OCI-LY3 (cell line): ENCODE measurements at regions not wholly inside any gene's neighbourhood (a gene's known extent, or its start where the extent isn't known, plus 50 kb on each side); places are given as distances from the start of the nearest gene placed in this dataset.

Experiments used
- H2AFZ ChIP-seq: fragments of 200-600, 300-600 bp; shearing (Covaris generic); 2 replicates; pipeline ENCODE4 v1.6.0; 2014; ENCODE audit warnings: antibody characterized with exemption, low read depth, low read length
- H3K27ac ChIP-seq: fragments of 200-600, 300-600 bp; sonication (generic); 2 replicates; pipeline ENCODE4 v1.5.1; 2014; ENCODE audit warnings: mild to moderate bottlenecking, low read length, moderate library complexity, mixed read lengths
- H3K27me3 ChIP-seq: fragments of 200-600, 300-600 bp; sonication (generic); 2 replicates; pipeline ENCODE4 v1.6.1; 2014; ENCODE audit warnings: low read depth, low read length, mixed read lengths
- H3K36me3 ChIP-seq: fragments of 200-600, 300-600 bp; sonication (generic); replicated peaks from 2 replicates; pipeline ENCODE3; 2014; ENCODE audit warnings: low read depth, low read length, mixed read lengths
- H3K4me1 ChIP-seq: fragments of 300-600, 200-600 bp; sonication (generic); 2 replicates; pipeline ENCODE4 v1.6.1; 2014; ENCODE audit warnings: low read length, mixed read lengths
- H3K4me2 ChIP-seq: fragments of 200-600, 300-600 bp; sonication (generic); 2 replicates; pipeline ENCODE4 v1.6.1; 2014; ENCODE audit warnings: low read length, mixed read lengths
- H3K4me3 ChIP-seq: fragments of 300-600, 200-600 bp; sonication (generic); 2 replicates; pipeline ENCODE4 v1.5.1; 2014; ENCODE audit warnings: antibody characterized with exemption, mild to moderate bottlenecking, low read length, moderate library complexity
- H3K79me2 ChIP-seq: fragments of 300-600, 200-600 bp; shearing (Covaris generic); 2 replicates; pipeline ENCODE4 v1.6.1; 2014; ENCODE audit warnings: mild to moderate bottlenecking, low read length, mixed read lengths
- H3K9ac ChIP-seq: fragments of 300-600, 200-600 bp; shearing (Covaris generic); 2 replicates; pipeline ENCODE4 v1.6.0; 2014; ENCODE audit warnings: mild to moderate bottlenecking, low read length, moderate library complexity
- H3K9me3 ChIP-seq: fragments of 200-600, 300-600 bp; shearing (Covaris generic); 2 replicates; pipeline ENCODE4 v1.6.1; 2014; ENCODE audit warnings: low read length, mixed read lengths; ENCODE audit not compliant: insufficient read depth
- H4K20me1 ChIP-seq: fragments of 200-600, 300-600 bp; sonication (generic); 2 replicates; pipeline ENCODE4 v1.6.1; 2016; ENCODE audit warnings: low read length, mixed read lengths; ENCODE audit not compliant: insufficient read depth
- CTCF ChIP-seq: fragments of 200-600, 300-600 bp; sonication (generic); IDR thresholded peaks from 2 replicates; pipeline ENCODE4 v1.5.1; 2014; ENCODE audit warnings: antibody characterized with exemption, low read length, low read depth
- EZH2phosphoT487 ChIP-seq: fragments of 200-600 bp; shearing (Covaris generic); IDR thresholded peaks from 2 replicates; pipeline ENCODE4 v1.6.1; 2018; ENCODE audit warnings: antibody characterized with exemption, mixed run types, low read depth

GRCh38 chr14:25602106-25602505 is 552.2 kb upstream of the STXBP6 start:
- Histone ChIP-seq H4K20me1 (no peaks in the 10 kb centered on the region), H3K27me3 (no peaks in the 10 kb centered on the region), H2AFZ (no peak overlapping the region), H3K4me1 (no peaks in the 10 kb centered on the region), H3K27ac (no peak overlapping the region), H3K4me3 (no peak overlapping the region), H3K36me3 (no peaks in the 10 kb centered on the region), H3K79me2 (no peaks in the 10 kb centered on the region), H3K9me3 (no peaks in the 10 kb centered on the region), H3K9ac (no peak overlapping the region), H3K4me2 (no peak overlapping the region)
- TF ChIP-seq EZH2phosphoT487 (no peak), CTCF (no peak)

DNA sequence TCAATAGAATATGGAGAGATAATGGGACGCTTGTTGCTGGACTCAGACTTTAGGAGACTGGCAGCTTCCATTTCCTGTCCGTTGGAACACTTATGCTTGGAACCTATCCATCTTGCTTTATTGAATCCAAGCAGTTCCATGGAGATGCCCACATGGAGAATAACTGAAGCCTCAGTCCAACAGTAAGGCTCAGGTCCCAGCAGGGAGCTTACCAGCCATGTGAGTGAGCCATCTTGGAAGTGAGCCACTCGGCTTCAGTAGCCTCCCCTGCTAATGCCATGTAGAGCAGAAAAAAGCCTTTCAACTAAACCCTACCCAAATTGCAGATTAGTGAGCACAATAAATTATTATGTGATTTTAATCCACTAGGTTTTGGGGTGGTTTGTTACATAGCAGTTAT is 538.8 kb upstream of the STXBP6 start:
- Histone ChIP-seq H3K27ac (no peak overlapping the region), H3K79me2 (no peaks in the 10 kb centered on the region), H3K9ac (no peak overlapping the region), H3K4me1 (no peaks in the 10 kb centered on the region), H3K27me3 (no peaks in the 10 kb centered on the region), H3K9me3 (no peaks in the 10 kb centered on the region), H3K4me2 (no peak overlapping the region), H3K4me3 (no peak overlapping the region), H2AFZ (no peak overlapping the region), H4K20me1 (no peaks in the 10 kb centered on the region), H3K36me3 (no peaks in the 10 kb centered on the region)
- TF ChIP-seq EZH2phosphoT487 (no peak), CTCF (no peak)

DNA sequence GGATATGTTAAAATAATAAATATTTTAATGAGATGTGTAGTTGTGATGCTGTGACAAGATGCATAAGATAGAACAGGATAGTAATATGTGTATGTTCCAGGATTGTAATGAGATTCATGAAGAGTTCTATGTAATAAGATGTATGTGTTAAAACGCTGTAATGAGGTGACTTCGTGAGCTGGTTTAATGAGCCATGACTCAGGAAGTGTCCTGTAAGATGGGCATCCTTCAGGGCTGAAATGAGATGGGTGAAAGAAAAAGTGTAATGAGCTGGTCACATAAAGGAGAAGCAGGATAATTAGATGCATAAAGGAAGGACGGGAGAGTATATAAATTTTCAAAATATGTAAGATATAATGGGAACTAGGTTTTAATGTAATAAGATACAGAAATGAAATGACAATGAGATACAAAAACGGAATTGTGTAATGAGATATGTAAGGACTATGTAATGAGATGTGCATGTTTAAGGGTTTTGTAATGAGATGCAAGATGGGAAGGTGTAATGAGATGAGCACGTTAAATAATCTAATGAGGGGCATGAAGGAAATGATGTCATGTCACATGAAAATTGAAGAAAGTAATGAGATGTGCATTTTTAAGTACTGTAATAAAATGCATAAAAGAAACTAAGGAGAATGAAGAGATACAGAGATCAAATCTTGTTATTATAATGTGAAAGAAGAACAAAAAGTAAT is 524.8 kb upstream of the STXBP6 start:
- TF ChIP-seq CTCF (no peak), EZH2phosphoT487 (no peak)
- no peak overlapping the region for H3K4me3 ChIP-seq
- no peak overlapping the region for H3K27ac ChIP-seq
- H3K36me3 ChIP-seq, result no peaks in the 10 kb centered on the region
- no peak overlapping the region for H3K4me2 ChIP-seq
- H3K79me2 ChIP-seq, result no peaks in the 10 kb centered on the region
- H3K9me3 ChIP-seq, result no peaks in the 10 kb centered on the region
- no peak overlapping the region for H3K9ac ChIP-seq
- no peaks in the 10 kb centered on the region for H3K27me3 ChIP-seq
- H2AFZ ChIP-seq, result no peak overlapping the region
- no peaks in the 10 kb centered on the region for H4K20me1 ChIP-seq
- H3K4me1 ChIP-seq, result no peaks in the 10 kb centered on the region

- Histone ChIP-seq H2AFZ (no peak overlapping the region), H3K27me3 (no peaks in the 10 kb centered on the region), H3K9ac (no peak overlapping the region), H3K36me3 (no peaks in the 10 kb centered on the region), H3K9me3 (no peaks in the 10 kb centered on the region), H3K4me3 (no peak overlapping the region), H3K4me1 (no peaks in the 10 kb centered on the region), H3K27ac (no peak overlapping the region), H4K20me1 (no peaks in the 10 kb centered on the region), H3K4me2 (no peak overlapping the region), H3K79me2 (no peaks in the 10 kb centered on the region)
- TF ChIP-seq CTCF, result no peak
- TF ChIP-seq EZH2phosphoT487, result no peak
Observed at GRCh38 chr14:25570483-25570882, 520.5 kb upstream of the STXBP6 start.
